ENCODE measurements at regions not wholly inside any gene's neighbourhood (a gene's known extent, or its start where the extent isn't known, plus 50 kb on each side); places are given as distances from the start of the nearest gene placed in this dataset.
"Not testable (repeated sequence)": the region's sequence is repeated elsewhere in the genome, so short reads cannot be mapped to it uniquely, and the experiment has no call there.

GRCh38 chr7:19554581-19554980 lies 154.3 kb downstream of the POLR1F start:
- TF ChIP-seq, protein P1, sequence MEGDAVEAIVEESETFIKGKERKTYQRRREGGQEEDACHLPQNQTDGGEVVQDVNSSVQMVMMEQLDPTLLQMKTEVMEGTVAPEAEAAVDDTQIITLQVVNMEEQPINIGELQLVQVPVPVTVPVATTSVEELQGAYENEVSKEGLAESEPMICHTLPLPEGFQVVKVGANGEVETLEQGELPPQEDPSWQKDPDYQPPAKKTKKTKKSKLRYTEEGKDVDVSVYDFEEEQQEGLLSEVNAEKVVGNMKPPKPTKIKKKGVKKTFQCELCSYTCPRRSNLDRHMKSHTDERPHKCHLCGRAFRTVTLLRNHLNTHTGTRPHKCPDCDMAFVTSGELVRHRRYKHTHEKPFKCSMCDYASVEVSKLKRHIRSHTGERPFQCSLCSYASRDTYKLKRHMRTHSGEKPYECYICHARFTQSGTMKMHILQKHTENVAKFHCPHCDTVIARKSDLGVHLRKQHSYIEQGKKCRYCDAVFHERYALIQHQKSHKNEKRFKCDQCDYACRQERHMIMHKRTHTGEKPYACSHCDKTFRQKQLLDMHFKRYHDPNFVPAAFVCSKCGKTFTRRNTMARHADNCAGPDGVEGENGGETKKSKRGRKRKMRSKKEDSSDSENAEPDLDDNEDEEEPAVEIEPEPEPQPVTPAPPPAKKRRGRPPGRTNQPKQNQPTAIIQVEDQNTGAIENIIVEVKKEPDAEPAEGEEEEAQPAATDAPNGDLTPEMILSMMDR (conservative IDR thresholded peaks at IDR 0.05; ENCODE audit: control insufficient read depth, insufficient read depth, low read depth, low read length), result no peak
- no peak for DNase-seq (ENCODE audit: low read depth)
- H3K4me3 ChIP-seq (ENCODE audit: control insufficient read depth, low read depth, low read length), result no peak overlapping the region

DNA sequence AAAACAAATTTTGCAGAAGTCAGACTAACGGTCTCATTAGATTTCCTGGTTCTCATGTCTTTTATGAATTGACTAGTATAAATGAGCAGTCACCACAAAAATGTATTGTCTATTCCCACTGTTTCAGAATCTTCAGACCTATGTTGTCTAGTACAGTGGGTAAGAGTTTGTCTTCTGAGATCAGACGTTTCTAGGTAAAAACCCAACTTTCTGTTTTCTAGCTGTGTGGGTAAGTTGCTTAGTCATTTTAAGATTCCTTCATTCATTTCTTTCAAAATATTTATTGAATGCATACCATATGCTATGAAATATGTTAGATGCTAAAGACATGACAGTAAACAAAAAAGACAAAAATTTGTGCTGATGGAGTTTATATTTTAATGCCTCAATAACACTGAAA lies 156.3 kb downstream of the POLR1F start:
- TF ChIP-seq, protein P1 (conservative IDR thresholded peaks at IDR 0.05; ENCODE audit: control insufficient read depth, insufficient read depth, low read depth, low read length), result no peak
- no peak overlapping the region for H3K4me3 ChIP-seq (ENCODE audit: control insufficient read depth, low read depth, low read length)
- no peak for DNase-seq (ENCODE audit: low read depth)

GRCh38 chr7:19549246-19549645 lies 159.6 kb downstream of the POLR1F start:
- H3K4me3 ChIP-seq (ENCODE audit: control insufficient read depth, low read depth, low read length); DNase-seq (ENCODE audit: low read depth): not testable (repeated sequence)

DNA sequence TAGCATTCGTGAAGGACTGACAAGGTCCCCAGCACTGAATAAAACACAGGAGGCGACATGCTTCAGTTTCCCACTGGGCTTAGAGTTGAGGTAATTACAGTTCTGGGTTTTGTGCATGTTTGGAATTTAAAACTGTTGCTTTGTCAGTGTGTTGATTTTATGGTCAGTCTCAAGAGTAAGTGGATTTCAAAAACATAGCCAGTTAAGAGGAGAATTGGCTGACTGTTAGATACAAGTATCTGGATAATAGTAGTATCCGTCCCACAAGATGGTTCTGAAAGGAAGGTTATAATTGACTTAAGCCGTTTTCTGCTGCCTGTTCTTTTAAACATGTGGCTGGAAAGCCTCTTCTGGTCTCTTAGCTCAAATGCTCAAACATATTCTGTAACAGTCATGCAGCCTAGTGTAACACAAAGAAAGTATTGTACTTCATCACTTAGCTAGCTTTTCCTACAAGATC lies 170.9 kb downstream of the POLR1F start:
- peak; percentile 39 for DNase-seq (ENCODE audit: low read depth)
- no peak overlapping the region for H3K4me3 ChIP-seq (ENCODE audit: control insufficient read depth, low read depth, low read length)
- TF ChIP-seq, protein P1 (conservative IDR thresholded peaks at IDR 0.05; ENCODE audit: control insufficient read depth, insufficient read depth, low read depth, low read length), result no peak

- TF ChIP-seq, protein P1 (conservative IDR thresholded peaks at IDR 0.05; ENCODE audit: control insufficient read depth, insufficient read depth, low read depth, low read length), result no peak
- DNase-seq (ENCODE audit: low read depth), result no peak
- no peak overlapping the region for H3K4me3 ChIP-seq (ENCODE audit: control insufficient read depth, low read depth, low read length)
Observed at GRCh38 chr7:19533266-19533665, 175.6 kb downstream of the POLR1F start.

- no peak for DNase-seq (ENCODE audit: low read depth)
- TF ChIP-seq, protein P1 (conservative IDR thresholded peaks at IDR 0.05; ENCODE audit: control insufficient read depth, insufficient read depth, low read depth, low read length), result no peak
- H3K4me3 ChIP-seq (ENCODE audit: control insufficient read depth, low read depth, low read length), result no peak overlapping the region
Observed at GRCh38 chr7:19530852-19531251, 178.0 kb downstream of the POLR1F start.

DNA sequence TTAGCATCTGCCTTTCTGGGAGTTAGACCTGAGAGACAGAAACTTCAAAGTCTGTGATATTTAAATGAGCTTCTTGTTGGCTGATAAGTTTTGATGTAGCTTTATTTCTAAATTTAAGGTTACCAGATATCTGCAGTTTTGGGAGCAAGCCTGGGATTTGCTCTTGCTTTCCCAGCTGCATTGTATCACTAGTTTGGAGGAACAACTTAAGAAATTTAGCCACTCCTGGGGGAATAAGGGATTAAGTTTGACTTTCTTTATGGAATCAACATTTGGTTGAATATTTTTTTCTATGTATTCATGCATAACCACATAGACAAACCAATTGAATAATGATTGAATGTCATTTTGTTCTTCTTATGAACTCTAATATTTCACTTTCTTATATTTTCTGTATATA lies 178.6 kb downstream of the POLR1F start:
- DNase-seq (ENCODE audit: low read depth), result no peak
- no peak overlapping the region for H3K4me3 ChIP-seq (ENCODE audit: control insufficient read depth, low read depth, low read length)
- TF ChIP-seq, protein P1 (conservative IDR thresholded peaks at IDR 0.05; ENCODE audit: control insufficient read depth, insufficient read depth, low read depth, low read length), result no peak
